OCI-LY3 (cell line): ENCODE measurements at regions not wholly inside any gene's neighbourhood (a gene's known extent, or its start where the extent isn't known, plus 50 kb on each side); places are given as distances from the start of the nearest gene placed in this dataset.

Experiments
- H2AFZ ChIP-seq: fragments of 200-600, 300-600 bp; shearing (Covaris generic); 2 replicates; pipeline ENCODE4 v1.6.0; 2014; ENCODE audit warnings: antibody characterized with exemption, low read depth, low read length
- H3K27ac ChIP-seq: fragments of 200-600, 300-600 bp; sonication (generic); 2 replicates; pipeline ENCODE4 v1.5.1; 2014; ENCODE audit warnings: mild to moderate bottlenecking, low read length, moderate library complexity, mixed read lengths
- H3K27me3 ChIP-seq: fragments of 200-600, 300-600 bp; sonication (generic); 2 replicates; pipeline ENCODE4 v1.6.1; 2014; ENCODE audit warnings: low read depth, low read length, mixed read lengths
- H3K36me3 ChIP-seq: fragments of 200-600, 300-600 bp; sonication (generic); replicated peaks from 2 replicates; pipeline ENCODE3; 2014; ENCODE audit warnings: low read depth, low read length, mixed read lengths
- H3K4me1 ChIP-seq: fragments of 300-600, 200-600 bp; sonication (generic); 2 replicates; pipeline ENCODE4 v1.6.1; 2014; ENCODE audit warnings: low read length, mixed read lengths
- H3K4me2 ChIP-seq: fragments of 200-600, 300-600 bp; sonication (generic); 2 replicates; pipeline ENCODE4 v1.6.1; 2014; ENCODE audit warnings: low read length, mixed read lengths
- H3K4me3 ChIP-seq: fragments of 300-600, 200-600 bp; sonication (generic); 2 replicates; pipeline ENCODE4 v1.5.1; 2014; ENCODE audit warnings: antibody characterized with exemption, mild to moderate bottlenecking, low read length, moderate library complexity
- H3K79me2 ChIP-seq: fragments of 300-600, 200-600 bp; shearing (Covaris generic); 2 replicates; pipeline ENCODE4 v1.6.1; 2014; ENCODE audit warnings: mild to moderate bottlenecking, low read length, mixed read lengths
- H3K9ac ChIP-seq: fragments of 300-600, 200-600 bp; shearing (Covaris generic); 2 replicates; pipeline ENCODE4 v1.6.0; 2014; ENCODE audit warnings: mild to moderate bottlenecking, low read length, moderate library complexity
- H3K9me3 ChIP-seq: fragments of 200-600, 300-600 bp; shearing (Covaris generic); 2 replicates; pipeline ENCODE4 v1.6.1; 2014; ENCODE audit warnings: low read length, mixed read lengths; ENCODE audit not compliant: insufficient read depth
- H4K20me1 ChIP-seq: fragments of 200-600, 300-600 bp; sonication (generic); 2 replicates; pipeline ENCODE4 v1.6.1; 2016; ENCODE audit warnings: low read length, mixed read lengths; ENCODE audit not compliant: insufficient read depth
- CTCF ChIP-seq: fragments of 200-600, 300-600 bp; sonication (generic); IDR thresholded peaks from 2 replicates; pipeline ENCODE4 v1.5.1; 2014; ENCODE audit warnings: antibody characterized with exemption, low read length, low read depth
- EZH2phosphoT487 ChIP-seq: fragments of 200-600 bp; shearing (Covaris generic); IDR thresholded peaks from 2 replicates; pipeline ENCODE4 v1.6.1; 2018; ENCODE audit warnings: antibody characterized with exemption, mixed run types, low read depth

- no peak overlapping the region for H3K27ac ChIP-seq
- no peaks in the 10 kb centered on the region for H3K79me2 ChIP-seq
- no peaks in the 10 kb centered on the region for H3K27me3 ChIP-seq
- H3K36me3 ChIP-seq, result no peaks in the 10 kb centered on the region
- no peak overlapping the region for H2AFZ ChIP-seq
- no peak overlapping the region for H3K4me2 ChIP-seq
- no peaks in the 10 kb centered on the region for H4K20me1 ChIP-seq
- no peak overlapping the region for H3K9ac ChIP-seq
- TF ChIP-seq EZH2phosphoT487 (no peak), CTCF (no peak)
- peaks cover 8% of the 10 kb centered on the region for H3K4me1 ChIP-seq
- no peak overlapping the region for H3K4me3 ChIP-seq
- no peaks in the 10 kb centered on the region for H3K9me3 ChIP-seq
These were observed 547.3 kb upstream of the B3GALT2 start for GRCh38 chr1:193733674-193734073.

GRCh38 chr1:193730017-193730416 lies 543.6 kb upstream of the B3GALT2 start:
- Histone ChIP-seq H3K9ac (no peak overlapping the region), H3K79me2 (no peaks in the 10 kb centered on the region), H4K20me1 (no peaks in the 10 kb centered on the region), H3K4me1 (peaks cover 8% of the 10 kb centered on the region), H3K27ac (no peak overlapping the region), H3K9me3 (no peaks in the 10 kb centered on the region), H3K27me3 (no peaks in the 10 kb centered on the region), H3K4me2 (peak overlapping the region; percentile 31), H3K36me3 (no peaks in the 10 kb centered on the region), H2AFZ (no peak overlapping the region), H3K4me3 (no peak overlapping the region)
- TF ChIP-seq EZH2phosphoT487, result no peak
- no peak for TF ChIP-seq CTCF

GRCh38 chr1:193729429-193729828 lies 543.0 kb upstream of the B3GALT2 start:
- TF ChIP-seq EZH2phosphoT487, result no peak
- no peak for TF ChIP-seq CTCF
- no peak overlapping the region for H3K4me3 ChIP-seq
- no peaks in the 10 kb centered on the region for H3K79me2 ChIP-seq
- no peaks in the 10 kb centered on the region for H3K36me3 ChIP-seq
- H2AFZ ChIP-seq, result no peak overlapping the region
- H3K27me3 ChIP-seq, result no peaks in the 10 kb centered on the region
- H3K9ac ChIP-seq, result no peak overlapping the region
- H4K20me1 ChIP-seq, result no peaks in the 10 kb centered on the region
- peaks cover 8% of the 10 kb centered on the region for H3K4me1 ChIP-seq
- H3K27ac ChIP-seq, result no peak overlapping the region
- no peaks in the 10 kb centered on the region for H3K9me3 ChIP-seq
- no peak overlapping the region for H3K4me2 ChIP-seq

GRCh38 chr1:193727850-193728249 lies 541.4 kb upstream of the B3GALT2 start:
- H3K4me2 ChIP-seq, result no peak overlapping the region
- H3K36me3 ChIP-seq, result no peaks in the 10 kb centered on the region
- H3K9ac ChIP-seq, result no peak overlapping the region
- TF ChIP-seq EZH2phosphoT487 (no peak), CTCF (no peak)
- peaks cover 8% of the 10 kb centered on the region for H3K4me1 ChIP-seq
- H3K79me2 ChIP-seq, result no peaks in the 10 kb centered on the region
- H4K20me1 ChIP-seq, result no peaks in the 10 kb centered on the region
- H3K27ac ChIP-seq, result no peak overlapping the region
- H2AFZ ChIP-seq, result no peak overlapping the region
- H3K27me3 ChIP-seq, result no peaks in the 10 kb centered on the region
- no peak overlapping the region for H3K4me3 ChIP-seq
- no peaks in the 10 kb centered on the region for H3K9me3 ChIP-seq
